HepG2 (cell line): ENCODE measurements at regions not wholly inside any gene's neighbourhood (a gene's known extent, or its start where the extent isn't known, plus 50 kb on each side); places are given as distances from the start of the nearest gene placed in this dataset.

Source experiments
- ATF7 ChIP-seq, 2 experiments: fragments of 450-650 bp in 1 of 2; sonication (generic) in 1 of 2; formaldehyde crosslinking in 1 of 2; IDR thresholded peaks; 2 replicates each; pipeline versions ENCODE4 v1.4.0 to v1.6.1; 2016 to 2020; ENCODE audit warnings: antibody characterized with exemption in 1 of 2, mild to moderate bottlenecking in 1 of 2, missing genetic modification reagents in 1 of 2
- CHCHD3 ChIP-seq: sonication (generic); formaldehyde crosslinking; IDR thresholded peaks from 2 replicates; pipeline ENCODE4 v1.8.0; 2022; ENCODE audit warnings: mild to moderate bottlenecking, missing genetic modification reagents, moderate library complexity
- FOSL2 ChIP-seq: sonication (generic); formaldehyde crosslinking; IDR thresholded peaks from 2 replicates; pipeline ENCODE4 v1.4.0; 2020; ENCODE audit warnings: missing genetic modification reagents
- FOXA1 ChIP-seq, 2 experiments: fragments of 450-650 bp in 1 of 2; sonication (generic) in 1 of 2; formaldehyde crosslinking in 1 of 2; IDR thresholded peaks; 2 replicates each; pipeline versions ENCODE4 v1.4.0 to v1.6.1; 2016 to 2020; ENCODE audit warnings: missing genetic modification reagents in 1 of 2
- HDAC6 ChIP-seq: fragments of 200-600 bp; sonication (generic); IDR thresholded peaks from 2 replicates; pipeline ENCODE4 v1.7.0; 2017; ENCODE audit warnings: mild to moderate bottlenecking, antibody characterized with exemption, low read length, low read depth
- MED13 ChIP-seq: sonication (generic); formaldehyde crosslinking; IDR thresholded peaks from 2 replicates; pipeline ENCODE4 v1.5.0; 2020; ENCODE audit warnings: missing genetic modification reagents
- MIXL1 ChIP-seq: IDR thresholded peaks from 2 replicates; pipeline ENCODE4 v1.6.1; 2016
- MXD4 ChIP-seq: IDR thresholded peaks from 2 replicates; pipeline ENCODE4 v1.6.1; 2016; ENCODE audit warnings: mild to moderate bottlenecking, missing biosample characterization, missing genetic modification reagents
- NR2F1 ChIP-seq, 2 experiments: fragments of 450-650 bp in 1 of 2; formaldehyde crosslinking in 1 of 2; IDR thresholded peaks; 2 replicates each; pipeline versions ENCODE4 v1.5.0 to v1.6.1; 2016 to 2020; ENCODE audit warnings: mild to moderate bottlenecking in 1 of 2, missing compliant biosample characterization in 1 of 2, missing genetic modification reagents in 1 of 2, moderate library complexity in 1 of 2
- RBM22 ChIP-seq: fragments of 200-400 bp; formaldehyde crosslinking; optimal IDR thresholded peaks from 2 replicates; pipeline ENCODE3; 2017; ENCODE audit warnings: mild to moderate bottlenecking, low read length, moderate library complexity
- RFXAP ChIP-seq: sonication (generic); formaldehyde crosslinking; IDR thresholded peaks from 2 replicates; pipeline ENCODE4 v1.4.0; 2020; ENCODE audit warnings: missing genetic modification reagents, borderline replicate concordance
- SALL1 ChIP-seq: sonication (generic); formaldehyde crosslinking; IDR thresholded peaks from 2 replicates; pipeline ENCODE4 v1.8.0; 2022; ENCODE audit warnings: mild to moderate bottlenecking, missing genetic modification reagents
- SNAPC2 ChIP-seq: sonication (generic); formaldehyde crosslinking; IDR thresholded peaks from 2 replicates; pipeline ENCODE4 v1.8.1; 2022; ENCODE audit warnings: mild to moderate bottlenecking, missing genetic modification reagents
- STAT5B ChIP-seq: sonication (generic); formaldehyde crosslinking; IDR thresholded peaks from 2 replicates; pipeline ENCODE4 v1.4.0; 2020; ENCODE audit warnings: missing genetic modification reagents
- THYN1 ChIP-seq: sonication (generic); formaldehyde crosslinking; IDR thresholded peaks from 2 replicates; pipeline ENCODE4 v1.8.1; 2023; ENCODE audit warnings: low read depth, mild to moderate bottlenecking, moderate library complexity, missing genetic modification reagents, borderline replicate concordance
- XBP1 ChIP-seq: sonication (generic); formaldehyde crosslinking; IDR thresholded peaks from 2 replicates; pipeline ENCODE4 v1.5.0; 2020; ENCODE audit warnings: missing genetic modification reagents
- ZBTB21 ChIP-seq: sonication (generic); formaldehyde crosslinking; IDR thresholded peaks from 2 replicates; pipeline ENCODE4 v1.4.0; 2020; ENCODE audit warnings: missing genetic modification reagents
- ZFP1 ChIP-seq: IDR thresholded peaks from 2 replicates; pipeline ENCODE4 v1.6.1; 2016
- ZIK1 ChIP-seq: sonication (generic); formaldehyde crosslinking; IDR thresholded peaks from 2 replicates; pipeline ENCODE4 v1.5.0; 2020; ENCODE audit warnings: mild to moderate bottlenecking, low read depth, missing genetic modification reagents, borderline replicate concordance
- ZNF432 ChIP-seq: sonication (generic); formaldehyde crosslinking; IDR thresholded peaks from 2 replicates; pipeline ENCODE4 v1.5.0; 2020; ENCODE audit warnings: missing genetic modification reagents, mild to moderate bottlenecking, borderline replicate concordance
- TF ChIP-seq, protein P1 (sequence below): sonication (generic); formaldehyde crosslinking; IDR thresholded peaks from 2 replicates; pipeline ENCODE4 v1.4.0; 2020; ENCODE audit warnings: missing genetic modification reagents
- TF ChIP-seq, protein P2 (sequence below): sonication (generic); formaldehyde crosslinking; IDR thresholded peaks from 2 replicates; pipeline ENCODE4 v1.4.0; 2020; ENCODE audit warnings: low read depth, mild to moderate bottlenecking, missing genetic modification reagents
- TF ChIP-seq, protein P3 (sequence below): IDR thresholded peaks from 2 replicates; pipeline ENCODE4 v1.6.1; 2016; ENCODE audit warnings: control low read depth

DNA sequence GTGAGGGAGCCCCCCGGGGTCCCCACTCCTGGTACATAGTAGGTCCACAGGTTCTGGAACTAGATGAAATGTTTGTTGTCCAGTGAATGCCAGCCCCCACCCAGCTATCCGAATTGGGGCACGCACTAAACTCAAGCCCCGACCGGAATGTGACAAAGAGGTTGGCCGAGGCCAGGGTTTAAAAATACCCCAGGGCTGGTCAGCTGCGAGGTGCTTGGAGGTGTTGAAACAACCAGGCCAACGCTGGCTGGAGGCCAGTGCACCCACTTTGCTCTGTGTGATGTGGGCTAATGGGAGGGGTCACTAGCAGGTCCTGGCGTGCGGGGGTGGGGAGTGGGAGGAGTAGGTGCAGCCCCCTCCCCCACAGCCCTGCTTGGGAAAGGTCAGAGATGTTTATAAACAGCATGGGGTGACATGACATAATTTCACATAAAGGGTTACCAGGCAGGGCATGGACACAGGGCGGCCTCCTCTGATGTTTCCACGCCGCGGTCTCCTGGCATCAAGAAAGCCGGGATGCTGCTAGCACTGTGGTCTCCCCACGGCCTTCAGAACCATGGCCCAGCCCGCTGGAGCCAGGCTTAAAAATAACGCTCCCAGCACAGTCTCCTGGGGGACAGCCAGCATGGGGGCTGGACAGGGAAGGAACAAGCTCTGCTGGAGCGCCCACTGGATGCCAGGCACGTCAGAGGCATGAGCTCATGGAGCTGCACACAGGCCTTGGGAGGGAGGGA is 111.2 kb upstream of the PTPN1 start (continued):
- TF ChIP-seq XBP1 (CRISPR knock-in tag), result no peak; the same call in none of the 2 replicates
- no peak for TF ChIP-seq ZNF432 (CRISPR knock-in tag)
- peak; percentile 99 for TF ChIP-seq MED13 (CRISPR knock-in tag)
- TF ChIP-seq FOSL2 (CRISPR knock-in tag), result peak; percentile 94
- peak; percentile 95; the same call in 1 of the 2 replicates for TF ChIP-seq STAT5B (CRISPR knock-in tag)
- TF ChIP-seq, protein P1, sequence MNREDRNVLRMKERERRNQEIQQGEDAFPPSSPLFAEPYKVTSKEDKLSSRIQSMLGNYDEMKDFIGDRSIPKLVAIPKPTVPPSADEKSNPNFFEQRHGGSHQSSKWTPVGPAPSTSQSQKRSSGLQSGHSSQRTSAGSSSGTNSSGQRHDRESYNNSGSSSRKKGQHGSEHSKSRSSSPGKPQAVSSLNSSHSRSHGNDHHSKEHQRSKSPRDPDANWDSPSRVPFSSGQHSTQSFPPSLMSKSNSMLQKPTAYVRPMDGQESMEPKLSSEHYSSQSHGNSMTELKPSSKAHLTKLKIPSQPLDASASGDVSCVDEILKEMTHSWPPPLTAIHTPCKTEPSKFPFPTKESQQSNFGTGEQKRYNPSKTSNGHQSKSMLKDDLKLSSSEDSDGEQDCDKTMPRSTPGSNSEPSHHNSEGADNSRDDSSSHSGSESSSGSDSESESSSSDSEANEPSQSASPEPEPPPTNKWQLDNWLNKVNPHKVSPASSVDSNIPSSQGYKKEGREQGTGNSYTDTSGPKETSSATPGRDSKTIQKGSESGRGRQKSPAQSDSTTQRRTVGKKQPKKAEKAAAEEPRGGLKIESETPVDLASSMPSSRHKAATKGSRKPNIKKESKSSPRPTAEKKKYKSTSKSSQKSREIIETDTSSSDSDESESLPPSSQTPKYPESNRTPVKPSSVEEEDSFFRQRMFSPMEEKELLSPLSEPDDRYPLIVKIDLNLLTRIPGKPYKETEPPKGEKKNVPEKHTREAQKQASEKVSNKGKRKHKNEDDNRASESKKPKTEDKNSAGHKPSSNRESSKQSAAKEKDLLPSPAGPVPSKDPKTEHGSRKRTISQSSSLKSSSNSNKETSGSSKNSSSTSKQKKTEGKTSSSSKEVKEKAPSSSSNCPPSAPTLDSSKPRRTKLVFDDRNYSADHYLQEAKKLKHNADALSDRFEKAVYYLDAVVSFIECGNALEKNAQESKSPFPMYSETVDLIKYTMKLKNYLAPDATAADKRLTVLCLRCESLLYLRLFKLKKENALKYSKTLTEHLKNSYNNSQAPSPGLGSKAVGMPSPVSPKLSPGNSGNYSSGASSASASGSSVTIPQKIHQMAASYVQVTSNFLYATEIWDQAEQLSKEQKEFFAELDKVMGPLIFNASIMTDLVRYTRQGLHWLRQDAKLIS, result peak; percentile 12; the same call in 1 of the 2 replicates
- TF ChIP-seq CHCHD3 (CRISPR knock-in tag), result peak; percentile 91; the same call in 1 of the 2 replicates
- TF ChIP-seq ATF7 (IDR thresholded peaks at IDR 0.05), result peak; percentile 63
- TF ChIP-seq ATF7 (CRISPR knock-in tag; IDR thresholded peaks at IDR 0.05), result peak; percentile 96; the same call in 1 of the 2 replicates
- TF ChIP-seq THYN1, result 0 out of 2 replicates have a peak, but pooled peaks have one; percentile 25
- TF ChIP-seq, protein P2, sequence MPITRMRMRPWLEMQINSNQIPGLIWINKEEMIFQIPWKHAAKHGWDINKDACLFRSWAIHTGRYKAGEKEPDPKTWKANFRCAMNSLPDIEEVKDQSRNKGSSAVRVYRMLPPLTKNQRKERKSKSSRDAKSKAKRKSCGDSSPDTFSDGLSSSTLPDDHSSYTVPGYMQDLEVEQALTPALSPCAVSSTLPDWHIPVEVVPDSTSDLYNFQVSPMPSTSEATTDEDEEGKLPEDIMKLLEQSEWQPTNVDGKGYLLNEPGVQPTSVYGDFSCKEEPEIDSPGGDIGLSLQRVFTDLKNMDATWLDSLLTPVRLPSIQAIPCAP (CRISPR knock-in tag), result 0 out of 2 replicates have a peak, but pooled peaks have one; percentile 66
- TF ChIP-seq ZBTB21, result 0 out of 2 replicates have a peak, but pooled peaks have one; percentile 76
- peak; percentile 63; the same call in 1 of the 2 replicates for TF ChIP-seq MXD4
- peak; percentile 98 for TF ChIP-seq ZFP1
- peak; percentile 97 for TF ChIP-seq MIXL1 (CRISPR knock-in tag)
- 0 out of 2 replicates have a peak, but pooled peaks have one; percentile 27 for TF ChIP-seq FOXA1 (IDR thresholded peaks at IDR 0.05)
- TF ChIP-seq FOXA1 (CRISPR knock-in tag; IDR thresholded peaks at IDR 0.05), result peak; percentile 96
- peak; percentile 99 to 100 for TF ChIP-seq NR2F1 (CRISPR knock-in tag; IDR thresholded peaks at IDR 0.05)
- TF ChIP-seq SNAPC2 (CRISPR knock-in tag), result peak; percentile 96
- TF ChIP-seq RBM22, result no peak
- TF ChIP-seq, protein P3, sequence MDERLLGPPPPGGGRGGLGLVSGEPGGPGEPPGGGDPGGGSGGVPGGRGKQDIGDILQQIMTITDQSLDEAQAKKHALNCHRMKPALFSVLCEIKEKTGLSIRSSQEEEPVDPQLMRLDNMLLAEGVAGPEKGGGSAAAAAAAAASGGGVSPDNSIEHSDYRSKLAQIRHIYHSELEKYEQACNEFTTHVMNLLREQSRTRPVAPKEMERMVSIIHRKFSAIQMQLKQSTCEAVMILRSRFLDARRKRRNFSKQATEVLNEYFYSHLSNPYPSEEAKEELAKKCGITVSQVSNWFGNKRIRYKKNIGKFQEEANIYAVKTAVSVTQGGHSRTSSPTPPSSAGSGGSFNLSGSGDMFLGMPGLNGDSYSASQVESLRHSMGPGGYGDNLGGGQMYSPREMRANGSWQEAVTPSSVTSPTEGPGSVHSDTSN, result peak; percentile 56
- no peak for TF ChIP-seq HDAC6
- TF ChIP-seq ZIK1 (CRISPR knock-in tag), result no peak
- peak; percentile 92; the same call in 1 of the 2 replicates for TF ChIP-seq RFXAP
- peak; percentile 99 for TF ChIP-seq SALL1 (CRISPR knock-in tag)
